K562 (cell line): ENCODE measurements at regions not wholly inside any gene's neighbourhood (a gene's known extent, or its start where the extent isn't known, plus 50 kb on each side); places are given as distances from the start of the nearest gene placed in this dataset.

Experiments
- ATAC-seq: fragments of 200-7000 bp; cut with Tn5 transposase; 3 replicates; pipeline ENCODE4 v1.9.1; 2020; ENCODE audit warnings: moderate library complexity
- BruUV-seq: library from RNA; stranded (reverse); fragments of 400-500 nt; replicated peaks from 2 replicates; lab custom pipeline; 2021; lab: Mats Ljungman, UMichigan
- CTCF ChIA-PET: fragments of 300-600 bp; formaldehyde crosslinking; extraction: SDS; loops from one replicate; lab custom pipeline; 2021; ENCODE audit warnings: low intra/inter-chr PET ratio; lab: Yijun Ruan, JAX
- POLR2A ChIA-PET: fragments of 300-600, 350-650 bp; sonication (Branson Sonifier 250); formaldehyde crosslinking; extraction: SDS; loops from one replicate; lab custom pipeline; 2021; ENCODE audit warnings: antibody characterized with exemption, inconsistent platforms; lab: Yijun Ruan, JAX
- DNase-seq, 4 experiments: peaks; one replicate each; pipeline versions ENCODE4 v3.0.0 to v3.0.0-alpha.2; 2011 to 2018; ENCODE audit warnings: low spot score in 3 of 4, mixed read lengths in 3 of 4; ENCODE audit errors: extremely low read depth in 1 of 4
- FAIRE-seq: peaks from 2 replicates; lab custom pipeline; 2011; peaks lifted over from hg19 to GRCh38; lab: Jason Lieb, UNC
- H2AFZ ChIP-seq: 2 replicates; pipeline ENCODE4 v1.6.0; 2011; ENCODE audit warnings: low read depth, low read length, control low read depth, inconsistent platforms
- H3K27ac ChIP-seq: fragments of 200-600 bp; 3 replicates; pipeline ENCODE4 v1.8.0; 2011; ENCODE audit warnings: low read depth, mild to moderate bottlenecking, control low read depth, inconsistent platforms, low read length, moderate library complexity, mixed read lengths; ENCODE audit errors: extremely low read depth
- H3K27me3 ChIP-seq, 2 experiments: fragments of 300-600 bp in 1 of 2; 2 replicates in 1 of 2; 3 replicates in 1 of 2; pipeline versions ENCODE4 v1.6.0 to v1.8.0; 2011; ENCODE audit warnings: inconsistent platforms in 2 of 2, low read length in 2 of 2, mild to moderate bottlenecking in 1 of 2, mixed read lengths in 1 of 2, moderate library complexity in 1 of 2; ENCODE audit not compliant: control insufficient read depth in 2 of 2, insufficient read depth in 2 of 2
- H3K36me3 ChIP-seq: fragments of 300-600 bp; 3 replicates; pipeline ENCODE4 v1.8.0; 2011; ENCODE audit warnings: mild to moderate bottlenecking, low read length, inconsistent platforms; ENCODE audit not compliant: control insufficient read depth, insufficient read depth
- H3K4me1 ChIP-seq, 2 experiments: fragments of 200-600 bp in 1 of 2; replicated peaks in 1 of 2; 2 replicates in 1 of 2; 3 replicates in 1 of 2; pipeline versions ENCODE4 v1.5.1 to v1.8.0; 2011; ENCODE audit warnings: inconsistent platforms in 2 of 2, low read length in 2 of 2, mild to moderate bottlenecking in 1 of 2, mixed read lengths in 1 of 2, moderate library complexity in 1 of 2; ENCODE audit not compliant: control insufficient read depth in 2 of 2, insufficient read depth in 2 of 2
- H3K4me2 ChIP-seq: 2 replicates; pipeline ENCODE4 v1.6.1; 2011; ENCODE audit warnings: low read length, control low read depth, inconsistent platforms, mixed read lengths; ENCODE audit not compliant: insufficient read depth
- H3K4me3 ChIP-seq: fragments of 200-600 bp; sonication (generic), shearing (Covaris generic); 2 replicates; pipeline ENCODE4 v1.5.1; 2016; ENCODE audit warnings: control low read depth, inconsistent platforms
- H3K79me2 ChIP-seq: fragments of 200-600 bp; 3 replicates; pipeline ENCODE4 v1.8.0; 2011; ENCODE audit warnings: low read length, inconsistent platforms; ENCODE audit not compliant: control insufficient read depth, insufficient read depth
- H3K9ac ChIP-seq, 2 experiments: 2 replicates each; pipeline versions ENCODE4 v1.6.0 to v1.6.1; 2011; ENCODE audit warnings: low read depth in 2 of 2, low read length in 2 of 2, control low read depth in 1 of 2, inconsistent platforms in 1 of 2, mild to moderate bottlenecking in 1 of 2, mixed read lengths in 1 of 2; ENCODE audit not compliant: insufficient read depth in 1 of 2
- H3K9me1 ChIP-seq: one replicate; pipeline ENCODE4 v1.6.0; 2011; ENCODE audit warnings: inconsistent platforms, mild to moderate bottlenecking, low read length, moderate library complexity; ENCODE audit not compliant: control insufficient read depth, insufficient read depth
- H3K9me3 ChIP-seq: replicated peaks from 2 replicates; pipeline ENCODE4 v1.5.1; 2011; ENCODE audit warnings: low read depth, low read length, inconsistent platforms; ENCODE audit not compliant: control insufficient read depth, insufficient read depth
- H4K20me1 ChIP-seq: replicated peaks from 2 replicates; pipeline ENCODE4 v1.6.1; 2011; ENCODE audit warnings: low read length, inconsistent platforms, mixed read lengths; ENCODE audit not compliant: control insufficient read depth, insufficient read depth
- BHLHE40 ChIP-seq: IDR thresholded peaks from 2 replicates; pipeline ENCODE4 v1.6.1; 2011; ENCODE audit warnings: low read length, improper control_type of control experiment
- CBX2 ChIP-seq: fragments of 200-600 bp; sonication (generic); IDR thresholded peaks from one replicate; pipeline ENCODE4 v1.6.1; 2012; ENCODE audit warnings: mild to moderate bottlenecking, low read length, inconsistent platforms; ENCODE audit not compliant: insufficient read depth, poor library complexity, severe bottlenecking
- ESRRA ChIP-seq: fragments of 450-650 bp; IDR thresholded peaks from 2 replicates; pipeline ENCODE4 v1.6.1; 2014; ENCODE audit warnings: low read depth, mild to moderate bottlenecking, moderate library complexity, borderline replicate concordance
- ETS2 ChIP-seq: IDR thresholded peaks from 2 replicates; pipeline ENCODE4 v1.6.1; 2016; ENCODE audit warnings: borderline replicate concordance, missing genetic modification characterization, mild to moderate bottlenecking, moderate library complexity, missing compliant biosample characterization; ENCODE audit not compliant: poor library complexity, severe bottlenecking
- GTF2F1 ChIP-seq: IDR thresholded peaks from 2 replicates; pipeline ENCODE4 v1.6.1; 2011; ENCODE audit warnings: low read depth, low read length, improper control_type of control experiment
- HNRNPUL1 ChIP-seq: fragments of 200-400 bp; formaldehyde crosslinking; IDR thresholded peaks from 2 replicates; pipeline ENCODE4 v1.6.1; 2017; ENCODE audit warnings: low read length
- STAT5A ChIP-seq: IDR thresholded peaks from 2 replicates; pipeline ENCODE4 v1.6.1; 2012; ENCODE audit warnings: low read length, inconsistent platforms, borderline replicate concordance
- SUPT5H ChIP-seq: fragments of 450-650 bp; IDR thresholded peaks from 2 replicates; pipeline ENCODE4 v1.6.1; 2016
- TFAM ChIP-seq: fragments of 250-450 bp; sonication (Bioruptor Pico); conservative IDR thresholded peaks from 2 replicates; pipeline ENCODE4 v1.5.0; 2021; ENCODE audit warnings: mild to moderate bottlenecking, moderate library complexity
- ZFP36 ChIP-seq: fragments of 150-350 bp; IDR thresholded peaks from 2 replicates; pipeline ENCODE4 v1.6.1; 2018; ENCODE audit warnings: low read length, low read depth; ENCODE audit not compliant: partially characterized antibody
- ZNF766 ChIP-seq: fragments of 200-800 bp; sonication (Bioruptor generic); conservative IDR thresholded peaks from 2 replicates; pipeline ENCODE4 v1.6.1; 2016; ENCODE audit warnings: missing genetic modification characterization, missing compliant biosample characterization
- WGBS: fragments of 100-300 bp; shearing (Covaris generic); methylation state at CpG from one replicate; pipeline ENCODE4 v1.1.6; 2016; ENCODE audit warnings: low coverage, mixed read lengths; ENCODE audit not compliant: insufficient coverage; ENCODE audit errors: missing lambda C conversion rate; 5-methylcytosine and 5-hydroxymethylcytosine counted together
- in situ Hi-C: fragments of 300-500 bp; cut with MboI; formaldehyde crosslinking; loops from 4 replicates; pipeline ENCODE4 v1.15.0; 2018; ENCODE audit warnings: inconsistent platforms, mixed read lengths
- intact Hi-C: fragments of 100-400 bp; cut with micrococcal nuclease; formaldehyde crosslinking; loops from 2 replicates; pipeline ENCODE4 v1.14.2; 2022
- TF ChIP-seq, protein P1 (sequence below): fragments of 250-450 bp; sonication (Bioruptor Pico); IDR thresholded peaks from 2 replicates; pipeline ENCODE4 v1.8.0; 2021; ENCODE audit warnings: mild to moderate bottlenecking, moderate library complexity
- TF ChIP-seq, protein P2 (sequence below), 3 experiments: fragments of 200-800 bp in 1 of 3; fragments of 250-450 bp in 1 of 3; fragments of 450-650 bp in 1 of 3; sonication (Bioruptor Pico) in 1 of 3; sonication (Bioruptor generic) in 1 of 3; formaldehyde crosslinking in 1 of 3; IDR thresholded peaks; 2 replicates each; pipeline versions ENCODE4 v1.6.1 to v1.8.0; 2016 to 2022; ENCODE audit warnings: mild to moderate bottlenecking in 2 of 3, missing genetic modification characterization in 2 of 3, missing compliant biosample characterization in 1 of 3, moderate library complexity in 1 of 3
- TF ChIP-seq, protein P3 (sequence below): fragments of 250-450 bp; sonication (Bioruptor Pico); IDR thresholded peaks from 2 replicates; pipeline ENCODE4 v1.8.0; 2021; ENCODE audit warnings: moderate library complexity, mild to moderate bottlenecking, inconsistent platforms
- TF ChIP-seq, protein P4 (sequence below): IDR thresholded peaks from 2 replicates; pipeline ENCODE4 v1.6.1; 2012; ENCODE audit warnings: low read depth, low read length, improper control_type of control experiment, borderline replicate concordance

DNA sequence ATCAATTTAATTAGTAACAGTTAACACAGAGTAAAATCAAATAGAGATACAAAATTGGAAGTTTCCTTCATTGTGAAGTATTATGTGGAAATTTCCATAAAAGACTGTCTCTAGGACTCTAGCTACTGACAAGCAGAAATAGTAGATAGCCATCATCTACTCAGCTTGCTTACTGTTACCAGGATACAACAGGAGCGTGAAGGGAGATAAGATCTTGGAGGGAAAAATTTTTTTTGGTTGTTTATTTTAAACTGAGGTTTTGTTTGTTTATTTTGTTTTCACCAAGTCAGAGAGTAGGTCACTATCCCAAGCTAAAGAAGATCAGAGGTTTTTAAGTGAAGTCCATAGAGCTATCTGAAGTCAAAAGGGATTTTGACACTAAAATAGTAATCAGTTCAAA is 861.3 kb upstream of the MGAT4C start (continued):
- TF ChIP-seq, protein P1, sequence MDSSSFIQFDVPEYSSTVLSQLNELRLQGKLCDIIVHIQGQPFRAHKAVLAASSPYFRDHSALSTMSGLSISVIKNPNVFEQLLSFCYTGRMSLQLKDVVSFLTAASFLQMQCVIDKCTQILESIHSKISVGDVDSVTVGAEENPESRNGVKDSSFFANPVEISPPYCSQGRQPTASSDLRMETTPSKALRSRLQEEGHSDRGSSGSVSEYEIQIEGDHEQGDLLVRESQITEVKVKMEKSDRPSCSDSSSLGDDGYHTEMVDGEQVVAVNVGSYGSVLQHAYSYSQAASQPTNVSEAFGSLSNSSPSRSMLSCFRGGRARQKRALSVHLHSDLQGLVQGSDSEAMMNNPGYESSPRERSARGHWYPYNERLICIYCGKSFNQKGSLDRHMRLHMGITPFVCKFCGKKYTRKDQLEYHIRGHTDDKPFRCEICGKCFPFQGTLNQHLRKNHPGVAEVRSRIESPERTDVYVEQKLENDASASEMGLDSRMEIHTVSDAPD (CRISPR knock-in tag): no peak
- no peak for TF ChIP-seq TFAM (CRISPR knock-in tag)
- TF ChIP-seq, protein P2, sequence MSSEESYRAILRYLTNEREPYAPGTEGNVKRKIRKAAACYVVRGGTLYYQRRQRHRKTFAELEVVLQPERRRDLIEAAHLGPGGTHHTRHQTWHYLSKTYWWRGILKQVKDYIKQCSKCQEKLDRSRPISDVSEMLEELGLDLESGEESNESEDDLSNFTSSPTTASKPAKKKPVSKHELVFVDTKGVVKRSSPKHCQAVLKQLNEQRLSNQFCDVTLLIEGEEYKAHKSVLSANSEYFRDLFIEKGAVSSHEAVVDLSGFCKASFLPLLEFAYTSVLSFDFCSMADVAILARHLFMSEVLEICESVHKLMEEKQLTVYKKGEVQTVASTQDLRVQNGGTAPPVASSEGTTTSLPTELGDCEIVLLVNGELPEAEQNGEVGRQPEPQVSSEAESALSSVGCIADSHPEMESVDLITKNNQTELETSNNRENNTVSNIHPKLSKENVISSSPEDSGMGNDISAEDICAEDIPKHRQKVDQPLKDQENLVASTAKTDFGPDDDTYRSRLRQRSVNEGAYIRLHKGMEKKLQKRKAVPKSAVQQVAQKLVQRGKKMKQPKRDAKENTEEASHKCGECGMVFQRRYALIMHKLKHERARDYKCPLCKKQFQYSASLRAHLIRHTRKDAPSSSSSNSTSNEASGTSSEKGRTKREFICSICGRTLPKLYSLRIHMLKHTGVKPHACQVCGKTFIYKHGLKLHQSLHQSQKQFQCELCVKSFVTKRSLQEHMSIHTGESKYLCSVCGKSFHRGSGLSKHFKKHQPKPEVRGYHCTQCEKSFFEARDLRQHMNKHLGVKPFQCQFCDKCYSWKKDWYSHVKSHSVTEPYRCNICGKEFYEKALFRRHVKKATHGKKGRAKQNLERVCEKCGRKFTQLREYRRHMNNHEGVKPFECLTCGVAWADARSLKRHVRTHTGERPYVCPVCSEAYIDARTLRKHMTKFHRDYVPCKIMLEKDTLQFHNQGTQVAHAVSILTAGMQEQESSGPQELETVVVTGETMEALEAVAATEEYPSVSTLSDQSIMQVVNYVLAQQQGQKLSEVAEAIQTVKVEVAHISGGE (CRISPR knock-in tag; IDR thresholded peaks at IDR 0.05): no peak
- no peak for TF ChIP-seq BHLHE40
- TF ChIP-seq, all 486 proteins: peak for 0

DNA sequence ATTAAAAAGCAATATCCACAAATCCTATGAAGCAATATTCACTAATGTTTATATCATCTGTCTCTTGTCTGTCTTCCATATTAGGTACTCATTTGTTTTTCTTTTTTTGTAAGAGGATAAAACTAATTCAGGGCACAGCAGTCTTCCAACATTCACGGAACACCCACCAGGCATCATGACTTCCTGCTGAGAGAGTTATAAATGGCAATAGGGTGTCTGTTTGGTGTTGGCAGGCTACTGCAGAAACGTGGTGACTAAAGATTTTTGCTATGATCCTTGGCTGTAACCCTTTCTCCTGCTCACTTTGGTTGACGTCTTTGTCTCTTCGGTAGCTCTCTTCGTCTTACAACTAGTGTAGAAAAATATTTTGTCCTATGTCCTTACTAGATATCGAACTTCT is 860.6 kb upstream of the MGAT4C start:
- Histone ChIP-seq H3K27me3 (no peaks in the 10 kb centered on the region), H3K79me2 (no peaks in the 10 kb centered on the region), H3K9ac (no peak overlapping the region), H3K4me2 (no peak overlapping the region), H4K20me1 (no peaks in the 10 kb centered on the region), H2AFZ (no peak overlapping the region), H3K4me1 (no peaks in the 10 kb centered on the region), H3K9me1 (no peaks in the 10 kb centered on the region), H3K36me3 (no peaks in the 10 kb centered on the region), H3K4me3 (no peak overlapping the region), H3K27ac (no peak overlapping the region), H3K9me3 (peaks cover 1% of the 10 kb centered on the region; the same call in 1 of the 2 replicates)
- ChIA-PET CTCF (no interaction called here), POLR2A (no interaction called here)
- in situ Hi-C loops (no loop called here), intact Hi-C loops (no loop called here)
- 0% methylated on average over 6 of the region's 6 CpGs for WGBS
- no peak for DNase-seq
- FAIRE-seq: no peak
- BruUV-seq: no TSS peak
- no peak for ATAC-seq
- no peak for TF ChIP-seq ZNF766 (CRISPR knock-in tag)
- no peak for TF ChIP-seq HNRNPUL1
- TF ChIP-seq SUPT5H: no peak
- TF ChIP-seq, protein P3, sequence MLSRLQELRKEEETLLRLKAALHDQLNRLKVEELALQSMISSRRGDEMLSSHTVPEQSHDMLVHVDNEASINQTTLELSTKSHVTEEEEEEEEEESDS (CRISPR knock-in tag): no peak
- TF ChIP-seq CBX2: no peak
- TF ChIP-seq GTF2F1: no peak
- no peak for TF ChIP-seq STAT5A
- TF ChIP-seq, protein P4, sequence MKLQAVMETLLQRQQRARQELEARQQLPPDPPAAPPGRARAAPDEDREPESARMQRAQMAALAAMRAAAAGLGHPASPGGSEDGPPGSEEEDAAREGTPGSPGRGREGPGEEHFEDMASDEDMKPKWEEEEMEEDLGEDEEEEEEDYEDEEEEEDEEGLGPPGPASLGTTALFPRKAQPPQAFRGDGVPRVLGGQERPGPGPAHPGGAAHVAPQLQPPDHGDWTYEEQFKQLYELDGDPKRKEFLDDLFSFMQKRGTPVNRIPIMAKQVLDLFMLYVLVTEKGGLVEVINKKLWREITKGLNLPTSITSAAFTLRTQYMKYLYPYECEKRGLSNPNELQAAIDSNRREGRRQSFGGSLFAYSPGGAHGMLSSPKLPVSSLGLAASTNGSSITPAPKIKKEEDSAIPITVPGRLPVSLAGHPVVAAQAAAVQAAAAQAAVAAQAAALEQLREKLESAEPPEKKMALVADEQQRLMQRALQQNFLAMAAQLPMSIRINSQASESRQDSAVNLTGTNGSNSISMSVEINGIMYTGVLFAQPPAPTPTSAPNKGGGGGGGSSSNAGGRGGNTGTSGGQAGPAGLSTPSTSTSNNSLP: no peak
- no peak for TF ChIP-seq ETS2
- TF ChIP-seq ZFP36: no peak
- no peak for TF ChIP-seq ESRRA
